GM21367 (cell line): ENCODE measurements at regions not wholly inside any gene's neighbourhood (a gene's known extent, or its start where the extent isn't known, plus 50 kb on each side); places are given as distances from the start of the nearest gene placed in this dataset.

ENCODE experiments used
- ATAC-seq: cut with Tn5 transposase; IDR thresholded peaks from one replicate; pipeline ENCODE4 v1.9.1; 2021; ENCODE audit not compliant: unreplicated experiment

DNA sequence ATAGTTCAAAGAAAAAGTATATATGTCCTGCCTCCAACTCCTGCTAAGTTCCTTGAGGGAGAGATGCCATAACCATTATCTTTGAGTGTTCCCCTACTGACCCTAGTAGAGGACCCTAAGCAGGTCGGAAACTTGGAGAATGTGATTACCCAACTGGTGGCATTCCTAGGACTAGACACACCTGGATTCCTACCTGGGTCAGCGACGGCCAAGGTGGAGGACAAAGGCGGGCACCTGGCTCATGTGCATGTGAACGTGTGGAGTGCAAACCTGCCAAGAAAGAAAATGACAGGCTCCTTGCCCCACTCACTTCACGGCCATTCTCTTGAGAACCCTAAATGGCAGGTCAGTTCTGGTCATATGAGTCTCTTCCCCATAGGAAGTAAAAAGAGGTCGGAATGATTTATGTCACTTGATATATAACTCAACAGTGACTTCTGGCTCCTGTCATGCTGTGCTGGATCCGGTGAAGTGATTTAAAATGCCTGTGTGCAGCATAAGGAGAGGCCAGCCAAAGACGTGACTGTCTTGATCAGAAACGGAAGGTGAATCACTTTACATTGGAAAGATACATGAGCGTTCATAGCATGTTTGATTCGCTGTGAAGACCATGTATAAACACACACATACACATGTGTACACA is 371.6 kb downstream of the EIPR1 start:
- no peak for ATAC-seq

DNA sequence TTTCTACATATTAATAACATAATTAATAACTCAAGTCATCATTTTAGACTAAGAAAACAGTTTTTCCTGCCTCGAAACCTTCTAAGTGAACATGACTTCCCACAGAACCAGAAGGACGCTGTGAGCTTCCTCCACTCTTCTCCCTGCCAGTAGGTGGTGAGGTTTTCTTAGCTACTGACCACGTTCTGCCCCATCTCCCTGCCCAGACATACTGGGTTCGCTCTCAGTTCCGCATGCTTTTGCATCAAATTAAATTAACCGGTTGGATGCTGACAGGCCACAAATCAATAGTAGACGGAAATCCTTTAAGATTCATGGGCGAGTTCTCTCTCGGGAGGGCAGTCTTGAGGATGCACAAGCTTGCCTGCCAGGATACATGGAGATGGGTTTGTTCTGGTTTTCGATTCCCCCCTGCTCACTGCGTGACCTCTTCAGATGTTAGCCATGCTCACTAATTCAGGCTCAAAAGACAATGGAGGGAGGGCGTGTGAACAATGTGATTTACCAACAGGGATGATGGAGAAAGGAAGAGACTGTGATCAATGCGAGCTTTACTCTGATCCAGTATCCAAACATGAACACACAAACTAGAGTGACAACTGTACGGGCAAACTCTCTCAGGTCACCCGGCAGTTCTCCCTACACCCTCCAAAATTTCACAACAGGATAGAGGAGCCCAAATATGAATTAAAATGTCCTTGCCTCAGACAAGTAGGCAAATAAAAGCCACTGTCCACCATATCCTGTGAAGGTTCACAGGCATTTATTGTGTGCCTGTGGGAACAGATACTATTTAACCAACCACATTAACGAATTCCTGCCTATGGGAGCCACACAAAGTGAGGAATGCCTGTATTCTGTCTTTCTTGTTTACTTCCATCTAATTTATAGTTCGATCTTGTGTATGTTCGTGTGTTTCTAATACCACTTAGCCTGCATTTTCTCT is 375.7 kb downstream of the EIPR1 start:
- no peak for ATAC-seq

GRCh38 chr2:3000968-3001367 is 376.6 kb downstream of the EIPR1 start:
- no peak for ATAC-seq

DNA sequence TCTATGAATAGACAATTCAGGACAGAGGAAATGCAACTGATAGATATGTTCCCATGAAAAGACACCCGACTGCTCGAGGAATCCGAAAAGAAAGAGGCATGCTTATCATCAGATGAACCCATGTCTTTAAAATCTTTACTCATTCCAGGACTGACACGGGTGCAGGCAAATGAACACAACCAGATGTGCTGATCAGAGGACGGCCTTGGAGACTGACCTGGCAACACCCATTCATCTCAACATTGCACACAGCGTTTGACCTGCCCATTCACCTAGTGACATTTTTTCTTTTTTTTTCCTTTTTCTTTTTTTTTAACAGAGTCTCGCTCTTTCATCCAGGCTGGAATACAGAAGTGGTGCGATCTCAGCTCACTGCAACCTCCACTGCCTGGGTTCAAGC is 377.5 kb downstream of the EIPR1 start:
- no peak for ATAC-seq

GRCh38 chr2:2998971-2999370 is 378.6 kb downstream of the EIPR1 start:
- ATAC-seq, result no peak

DNA sequence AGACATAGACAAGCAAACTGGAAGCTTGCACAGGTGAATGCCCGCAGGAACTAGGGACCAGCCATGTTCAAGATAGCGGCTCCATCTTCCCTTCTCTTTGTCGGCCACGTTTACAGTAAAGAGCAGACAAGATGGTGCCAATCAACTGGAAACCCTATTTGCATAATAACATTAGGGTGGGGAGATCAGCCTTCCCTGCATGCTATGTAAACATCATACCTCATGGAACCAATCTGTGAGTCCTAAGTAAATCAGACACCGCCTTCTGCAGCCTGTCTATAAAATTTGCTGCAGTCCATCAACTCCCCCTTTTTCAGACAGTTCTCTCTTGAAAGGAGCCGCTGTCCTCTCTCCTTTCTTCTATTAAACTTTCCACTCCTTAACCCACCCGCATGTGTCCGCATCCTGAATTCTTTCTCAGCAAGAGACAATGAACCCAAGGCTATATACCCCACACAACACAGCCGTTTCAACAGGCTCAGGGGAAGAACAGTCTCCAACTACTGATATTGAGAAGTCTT is 384.4 kb downstream of the EIPR1 start:
- ATAC-seq, result no peak

DNA sequence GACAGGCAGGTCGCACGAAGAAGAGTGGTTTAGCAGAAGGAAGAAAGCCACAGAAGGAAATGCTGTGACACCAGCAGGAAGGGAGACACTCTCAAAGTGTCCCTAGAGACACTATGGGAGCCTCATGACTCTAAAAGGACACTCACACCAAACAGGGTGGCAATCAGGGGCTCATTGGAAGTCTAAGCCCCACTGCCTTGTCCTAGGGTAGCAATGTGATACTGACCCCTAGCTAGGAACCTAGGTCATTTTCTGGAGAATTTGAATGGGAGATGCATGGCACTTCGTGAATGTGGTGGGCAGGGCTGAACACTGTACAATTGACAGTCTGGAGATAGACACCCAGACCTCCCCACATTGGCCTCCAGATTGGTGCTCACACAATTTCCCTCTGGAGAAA is 385.0 kb downstream of the EIPR1 start:
- no peak for ATAC-seq

- ATAC-seq, result no peak
Observed at GRCh38 chr2:2985020-2985419, 392.6 kb downstream of the EIPR1 start.

DNA sequence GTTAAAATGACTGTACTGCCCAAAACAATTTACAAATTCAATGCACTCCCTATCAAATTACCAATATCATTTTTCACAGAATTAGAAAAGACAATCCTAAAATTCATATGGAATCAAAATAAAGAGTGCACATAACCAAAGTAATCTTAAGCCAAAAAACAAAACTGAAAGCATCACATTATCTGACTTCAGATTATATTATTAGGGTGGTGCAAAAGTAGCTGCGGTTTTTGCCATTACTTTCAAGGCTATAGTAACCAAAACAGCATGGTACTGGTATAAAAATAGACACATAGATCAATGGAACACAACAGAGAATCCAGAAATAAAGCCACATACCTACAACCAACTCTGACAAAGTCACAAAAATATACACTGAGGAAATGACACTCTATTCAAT is 396.6 kb downstream of the EIPR1 start:
- no peak for ATAC-seq

GRCh38 chr2:2974982-2975381 is 402.6 kb downstream of the EIPR1 start:
- ATAC-seq, result no peak

GRCh38 chr2:2960441-2961133 is 417.0 kb downstream of the EIPR1 start:
- no peak for ATAC-seq

DNA sequence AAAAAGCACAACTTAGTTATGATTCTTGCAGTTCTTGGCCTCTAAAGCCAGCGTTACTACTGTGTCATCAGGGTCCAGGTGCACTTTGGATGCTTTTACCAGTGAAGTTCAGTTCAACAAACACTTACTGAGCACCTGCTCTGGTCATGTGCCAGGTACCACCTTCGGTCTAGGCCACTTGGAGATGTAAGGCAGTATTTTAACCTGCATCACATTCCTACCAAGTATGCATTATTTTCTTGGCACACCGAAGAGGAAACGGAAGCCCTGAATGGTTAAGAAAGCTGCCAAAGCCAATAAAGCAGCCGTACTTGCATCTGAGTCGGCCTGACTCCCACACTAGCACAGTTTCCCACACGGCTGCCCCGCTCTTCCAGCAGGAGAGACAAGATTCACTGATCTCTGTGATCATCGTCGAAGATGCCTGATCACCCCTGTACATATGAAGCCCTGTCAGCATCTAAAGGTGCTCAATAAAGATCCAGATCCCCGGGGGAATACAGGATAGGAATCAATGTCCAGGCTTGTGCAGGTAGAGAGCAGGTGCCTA is 427.1 kb downstream of the EIPR1 start:
- ATAC-seq, result no peak

DNA sequence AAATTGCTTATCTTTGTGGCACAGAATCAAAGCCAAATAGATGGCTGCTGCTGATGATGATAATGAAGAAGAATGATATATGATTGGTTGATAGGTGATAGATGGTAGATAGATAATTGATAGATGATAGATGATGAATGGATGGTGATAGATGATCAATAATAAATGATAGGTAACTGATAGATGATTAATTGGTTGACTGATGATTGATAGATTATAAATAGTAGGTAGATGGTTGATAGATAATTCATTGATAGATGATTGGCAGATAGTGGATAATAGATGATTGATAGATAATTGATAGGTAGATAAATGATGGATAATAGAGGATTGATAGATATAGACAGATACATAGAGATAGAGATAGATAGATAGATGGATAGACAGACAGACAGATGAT is 430.2 kb downstream of the EIPR1 start:
- ATAC-seq, result no peak

GRCh38 chr2:2942906-2943305 is 434.7 kb downstream of the EIPR1 start:
- ATAC-seq, result no peak

DNA sequence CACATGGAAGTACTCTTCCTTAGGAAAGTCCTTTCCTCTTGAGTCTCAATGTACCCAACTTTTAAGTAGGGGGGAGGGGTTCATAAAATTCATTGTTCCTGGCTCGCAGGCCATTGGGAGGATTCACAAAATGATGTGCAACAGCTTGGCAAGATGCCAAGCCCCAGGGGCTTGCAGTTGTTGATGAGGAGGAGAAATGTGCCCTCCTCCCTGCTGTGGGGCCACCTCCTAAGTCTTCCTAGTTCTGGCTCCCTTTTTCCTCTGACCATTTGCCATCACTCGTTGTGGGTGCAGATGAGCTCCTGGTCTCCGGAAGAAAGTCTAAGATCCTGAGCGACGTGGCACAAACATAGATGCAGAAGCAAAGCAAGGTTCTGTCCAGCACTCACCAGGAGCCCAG is 435.4 kb downstream of the EIPR1 start:
- no peak for ATAC-seq

DNA sequence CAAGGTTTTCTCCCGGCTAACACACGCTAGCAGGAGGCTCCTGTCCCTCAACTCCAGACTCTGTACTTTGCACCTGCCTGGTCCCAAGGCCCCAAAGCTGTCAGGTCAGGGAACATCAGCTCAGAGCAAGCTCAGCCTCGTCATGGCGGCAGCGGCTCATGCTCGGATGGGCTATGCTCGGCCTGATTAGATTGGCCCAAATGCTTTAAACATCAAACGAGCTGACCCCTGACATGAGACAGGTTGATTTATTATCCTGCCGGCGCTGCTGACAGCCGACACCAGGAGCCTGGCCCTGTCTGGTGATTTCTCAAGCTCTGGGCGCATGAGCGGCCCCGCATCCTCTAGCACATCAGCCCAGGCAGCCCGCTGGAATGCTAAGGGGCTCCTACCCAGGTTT is 436.4 kb downstream of the EIPR1 start:
- ATAC-seq, result no peak

- no peak for ATAC-seq
Observed at GRCh38 chr2:2940702-2941101, 436.9 kb downstream of the EIPR1 start.

DNA sequence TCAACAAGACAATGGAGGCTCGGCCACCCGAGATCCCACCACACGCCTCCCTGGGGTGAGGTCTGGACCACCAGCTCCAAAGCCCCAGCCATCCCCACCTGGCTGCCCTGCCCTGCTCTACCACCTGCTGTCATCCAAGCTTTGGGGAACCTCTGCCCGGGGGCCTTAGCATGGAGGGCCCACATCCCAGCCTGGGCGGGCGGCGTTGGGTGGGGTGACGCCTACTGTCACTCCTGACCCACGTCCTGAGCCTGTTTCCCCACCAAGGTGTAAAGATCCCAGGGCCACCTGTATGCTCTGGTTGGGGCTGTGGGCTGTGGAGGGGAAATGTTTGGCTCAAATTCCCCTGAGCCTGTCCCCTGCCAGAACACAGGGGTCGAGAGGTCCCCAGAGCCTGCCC is 437.6 kb downstream of the EIPR1 start:
- no peak for ATAC-seq

DNA sequence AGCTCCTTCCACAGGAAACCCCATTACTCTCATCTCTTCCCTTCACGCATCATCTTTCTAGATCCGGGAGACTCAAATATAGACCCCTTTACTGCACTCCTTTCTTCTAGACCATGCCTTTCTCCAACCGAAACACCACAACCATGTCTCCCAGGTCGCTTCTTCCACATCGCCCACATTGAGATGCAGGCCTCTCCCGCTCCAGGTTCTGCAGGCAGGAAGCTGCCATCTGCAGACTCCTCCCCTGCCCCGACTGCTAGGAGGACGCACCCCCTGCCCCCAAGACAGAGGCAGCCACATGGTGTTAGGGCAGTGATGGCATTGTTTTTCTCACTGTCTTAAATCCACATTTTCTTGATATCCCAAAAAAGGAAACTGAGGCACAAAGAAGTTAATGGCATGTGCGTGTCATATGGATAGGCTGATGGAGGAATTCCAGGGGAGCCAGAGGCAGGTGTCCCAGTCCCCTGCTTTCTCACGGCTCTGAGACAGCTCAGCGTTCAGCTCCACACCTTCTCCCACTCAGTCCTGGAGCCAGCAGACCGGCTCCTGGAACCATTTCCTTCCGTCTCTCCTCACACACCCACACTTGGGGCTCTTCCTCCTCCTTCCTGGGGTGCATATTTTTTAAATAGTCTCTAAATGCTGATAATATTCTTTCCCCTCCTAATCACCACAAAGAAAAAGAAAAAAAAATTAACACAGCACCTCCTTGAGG is 438.4 kb downstream of the EIPR1 start:
- no peak for ATAC-seq

- ATAC-seq, result no peak
Observed at GRCh38 chr2:2938481-2938880, 439.1 kb downstream of the EIPR1 start.
